ENCODE measurements at regions not wholly inside any gene's neighbourhood (a gene's known extent, or its start where the extent isn't known, plus 50 kb on each side); places are given as distances from the start of the nearest gene placed in this dataset.
"Not testable (repeated sequence)": the region's sequence is repeated elsewhere in the genome, so short reads cannot be mapped to it uniquely, and the experiment has no call there.

GRCh38 chr6:109875973-109876372 is 102.1 kb upstream of the GPR6 start:
- intact Hi-C loops (cut with DNase I; ENCODE audit: low total_unique reads), result no loop called here
- Histone ChIP-seq H3K27me3 (no peaks in the 10 kb centered on the region), H3K4me1 (no peaks in the 10 kb centered on the region)

GRCh38 chr6:109877028-109878004 is 100.8 kb upstream of the GPR6 start:
- Histone ChIP-seq H3K9me3 (no peaks in the 10 kb centered on the region), H3K36me3 (no peaks in the 10 kb centered on the region), H3K27me3 (no peaks in the 10 kb centered on the region), H3K27ac (no peak overlapping the region), H3K4me1 (no peaks in the 10 kb centered on the region), H3K4me3 (no peak overlapping the region)
- intact Hi-C loops (cut with DNase I; ENCODE audit: low total_unique reads), result no loop called here
- no peak for TF ChIP-seq CTCF (IDR thresholded peaks at IDR 0.05)
- DNase-seq, result no peak

More at GRCh38 chr6:109875973-109876372, 102.1 kb upstream of the GPR6 start:
- no peaks in the 10 kb centered on the region for H3K9me3 ChIP-seq
- TF ChIP-seq CTCF (IDR thresholded peaks at IDR 0.05), result no peak
- H3K4me3 ChIP-seq, result no peak overlapping the region
- H3K27ac ChIP-seq, result no peak overlapping the region
- H3K36me3 ChIP-seq, result no peaks in the 10 kb centered on the region
- no peak for DNase-seq

- H3K4me1 ChIP-seq; intact Hi-C loops (cut with DNase I; ENCODE audit: low total_unique reads); H3K36me3 ChIP-seq; DNase-seq; H3K4me3 ChIP-seq; H3K27me3 ChIP-seq; H3K27ac ChIP-seq; H3K9me3 ChIP-seq: not testable (repeated sequence)
Measured at GRCh38 chr6:109878005-109878690, 100.0 kb upstream of the GPR6 start.

- H3K4me1 ChIP-seq; H3K36me3 ChIP-seq; H3K27ac ChIP-seq; DNase-seq; H3K4me3 ChIP-seq; H3K27me3 ChIP-seq; H3K9me3 ChIP-seq; intact Hi-C loops (cut with DNase I; ENCODE audit: low total_unique reads): not testable (repeated sequence)
Measured at GRCh38 chr6:109879081-109879480, 99.0 kb upstream of the GPR6 start.

- no peak for DNase-seq
- TF ChIP-seq CTCF (IDR thresholded peaks at IDR 0.05), result no peak
- intact Hi-C loops (cut with DNase I; ENCODE audit: low total_unique reads), result no loop called here
- no peak overlapping the region for H3K27ac ChIP-seq
- no peaks in the 10 kb centered on the region for H3K36me3 ChIP-seq
- no peaks in the 10 kb centered on the region for H3K9me3 ChIP-seq
- no peak overlapping the region for H3K4me3 ChIP-seq
- H3K4me1 ChIP-seq, result no peaks in the 10 kb centered on the region
- H3K27me3 ChIP-seq, result no peaks in the 10 kb centered on the region
Measured at GRCh38 chr6:109879521-109879920, 98.6 kb upstream of the GPR6 start.

- DNase-seq; H3K27ac ChIP-seq; H3K36me3 ChIP-seq; H3K9me3 ChIP-seq; intact Hi-C loops (cut with DNase I; ENCODE audit: low total_unique reads); H3K4me3 ChIP-seq; H3K27me3 ChIP-seq; H3K4me1 ChIP-seq: not testable (repeated sequence)
Measured at GRCh38 chr6:109881069-109881468, 97.0 kb upstream of the GPR6 start.

GRCh38 chr6:109881953-109882490 is 96.1 kb upstream of the GPR6 start:
- H3K36me3 ChIP-seq; H3K9me3 ChIP-seq; DNase-seq; intact Hi-C loops (cut with DNase I; ENCODE audit: low total_unique reads); H3K27ac ChIP-seq; H3K27me3 ChIP-seq; H3K4me1 ChIP-seq; H3K4me3 ChIP-seq: not testable (repeated sequence)
